H1 (cell line): ENCODE measurements at regions not wholly inside any gene's neighbourhood (a gene's known extent, or its start where the extent isn't known, plus 50 kb on each side); places are given as distances from the start of the nearest gene placed in this dataset.
A peak's percentile ranks its signal among the peaks of the same experiment; 100 is the strongest.

Source experiments
- CTCF ChIA-PET: fragments of 300-600 bp; sonication (Branson Sonifier 250); formaldehyde crosslinking; loops from one replicate; lab custom pipeline; 2021; ENCODE audit not compliant: partially characterized antibody; lab: Charles Lee
- POLR2A ChIA-PET: fragments of 300-600 bp; sonication (Branson Sonifier 250); formaldehyde crosslinking; loops from one replicate; lab custom pipeline; 2021; ENCODE audit warnings: inconsistent platforms; ENCODE audit not compliant: partially characterized antibody; lab: Charles Lee
- DNase-seq, 2 experiments: peaks; one replicate each; pipeline versions ENCODE4 v3.0.0 to v3.0.0-alpha.2; 2010 to 2022; ENCODE audit warnings: low spot score in 2 of 2, low read depth in 1 of 2, mixed read lengths in 1 of 2
- FAIRE-seq: peaks from 2 replicates; lab custom pipeline; 2011; peaks lifted over from hg19 to GRCh38; lab: Jason Lieb, UNC
- H2AFZ ChIP-seq: 2 replicates; pipeline ENCODE4 v1.8.1; 2012; ENCODE audit warnings: low read length, inconsistent platforms
- H2AK5ac ChIP-seq: 2 replicates; pipeline ENCODE4 v1.6.1; 2013; ENCODE audit warnings: low read depth, low read length
- H2BK120ac ChIP-seq: replicated peaks from 2 replicates; pipeline ENCODE3; 2013; ENCODE audit warnings: low read depth, low read length, inconsistent platforms
- H2BK12ac ChIP-seq: 2 replicates; pipeline ENCODE4 v1.6.1; 2013; ENCODE audit warnings: low read depth, low read length
- H2BK15ac ChIP-seq: 2 replicates; pipeline ENCODE4 v1.6.1; 2013; ENCODE audit warnings: low read length
- H2BK20ac ChIP-seq: 2 replicates; pipeline ENCODE4 v1.6.1; 2013; ENCODE audit warnings: low read length
- H2BK5ac ChIP-seq: 2 replicates; pipeline ENCODE4 v1.6.1; 2013; ENCODE audit warnings: low read depth, low read length
- H3K14ac ChIP-seq: 2 replicates; pipeline ENCODE4 v1.6.1; 2013; ENCODE audit warnings: inconsistent platforms; ENCODE audit not compliant: insufficient read length
- H3K18ac ChIP-seq: 2 replicates; pipeline ENCODE4 v1.6.1; 2013; ENCODE audit warnings: low read length; ENCODE audit errors: extremely low read depth
- H3K23ac ChIP-seq: 2 replicates; pipeline ENCODE4 v1.6.1; 2013; ENCODE audit warnings: inconsistent platforms; ENCODE audit not compliant: insufficient read length
- H3K23me2 ChIP-seq: 2 replicates; pipeline ENCODE4 v1.6.1; 2013; ENCODE audit warnings: low read depth, low read length
- H3K27ac ChIP-seq: 2 replicates; pipeline ENCODE4 v1.6.1; 2011; ENCODE audit warnings: low read depth, low read length, inconsistent platforms
- H3K27me3 ChIP-seq, 4 experiments: replicated peaks in 1 of 4; 1 replicate in 1 of 4; 2 replicates in 3 of 4; pipeline versions ENCODE4 v1.6.1 to v1.8.1; 2011 to 2013; ENCODE audit warnings: low read length in 3 of 4, mild to moderate bottlenecking in 3 of 4, inconsistent platforms in 2 of 4, mixed read lengths in 2 of 4, moderate library complexity in 1 of 4; ENCODE audit not compliant: control insufficient read depth in 3 of 4, insufficient read depth in 3 of 4; ENCODE audit errors: extremely low read depth in 1 of 4
- H3K36me3 ChIP-seq, 4 experiments: 2 replicates each; pipeline versions ENCODE4 v1.6.1 to v1.8.1; 2011 to 2013; ENCODE audit warnings: mild to moderate bottlenecking in 4 of 4, low read length in 3 of 4, moderate library complexity in 2 of 4, control low read depth in 1 of 4, inconsistent platforms in 1 of 4; ENCODE audit not compliant: insufficient read depth in 4 of 4, control insufficient read depth in 2 of 4
- H3K4ac ChIP-seq: replicated peaks from 2 replicates; pipeline ENCODE3; 2013; ENCODE audit warnings: low read length, low read depth, mixed read lengths, inconsistent platforms; ENCODE audit not compliant: insufficient read length
- H3K4me1 ChIP-seq, 4 experiments: replicated peaks in 1 of 4; 1 replicate in 1 of 4; 2 replicates in 3 of 4; pipeline versions ENCODE4 v1.6.1 to v1.8.1; 2011 to 2013; ENCODE audit warnings: low read length in 3 of 4, inconsistent platforms in 2 of 4, mixed read lengths in 1 of 4; ENCODE audit not compliant: insufficient read depth in 4 of 4, control insufficient read depth in 3 of 4
- H3K4me2 ChIP-seq, 2 experiments: 2 replicates each; pipeline versions ENCODE4 v1.6.1 to v1.8.1; 2011 to 2013; ENCODE audit warnings: low read depth in 2 of 2, low read length in 2 of 2, control low read depth in 1 of 2, inconsistent platforms in 1 of 2, mild to moderate bottlenecking in 1 of 2; ENCODE audit not compliant: insufficient read depth in 1 of 2
- H3K4me3 ChIP-seq, 4 experiments: fragments of 200-600, 300-600 bp in 1 of 4; sonication (generic), shearing (Covaris generic), sonication (Bioruptor Twin) in 1 of 4; 2 replicates each; pipeline versions ENCODE4 v1.5.1 to v1.8.1; 2011 to 2016; ENCODE audit warnings: low read length in 4 of 4, low read depth in 3 of 4, control low read depth in 2 of 4, inconsistent platforms in 2 of 4, mild to moderate bottlenecking in 2 of 4, mixed read lengths in 1 of 4, moderate library complexity in 1 of 4; ENCODE audit not compliant: insufficient read depth in 2 of 4; ENCODE audit errors: extremely low read depth in 1 of 4
- H3K56ac ChIP-seq: replicated peaks from 2 replicates; pipeline ENCODE3; 2013; ENCODE audit warnings: low read depth, mild to moderate bottlenecking, mixed read lengths, low read length, inconsistent platforms; ENCODE audit not compliant: insufficient read length
- H3K79me1 ChIP-seq: 2 replicates; pipeline ENCODE4 v1.6.1; 2013; ENCODE audit warnings: low read depth, low read length, control low read depth
- H3K79me2 ChIP-seq, 2 experiments: 2 replicates each; pipeline versions ENCODE4 v1.6.1 to v1.8.1; 2012 to 2013; ENCODE audit warnings: low read length in 2 of 2, mild to moderate bottlenecking in 2 of 2, inconsistent platforms in 1 of 2; ENCODE audit not compliant: insufficient read depth in 2 of 2, control insufficient read depth in 1 of 2
- H3K9ac ChIP-seq, 4 experiments: replicated peaks in 1 of 4; 1 replicate in 1 of 4; 2 replicates in 3 of 4; pipeline versions ENCODE4 v1.6.1 to v1.8.1; 2011 to 2013; ENCODE audit warnings: low read depth in 3 of 4, low read length in 3 of 4, control low read depth in 2 of 4, mild to moderate bottlenecking in 2 of 4, moderate library complexity in 2 of 4, inconsistent platforms in 1 of 4; ENCODE audit errors: extremely low read depth in 1 of 4
- H3K9me3 ChIP-seq, 2 experiments: 2 replicates each; pipeline versions ENCODE4 v1.6.1 to v1.8.1; 2012 to 2013; ENCODE audit warnings: mild to moderate bottlenecking in 2 of 2, moderate library complexity in 2 of 2, control low read depth in 1 of 2, inconsistent platforms in 1 of 2, low read depth in 1 of 2, low read length in 1 of 2, mixed read lengths in 1 of 2; ENCODE audit not compliant: insufficient read depth in 2 of 2
- H4K20me1 ChIP-seq, 2 experiments: replicated peaks in 1 of 2; 2 replicates each; pipeline versions ENCODE3 to v1.8.1; 2011 to 2013; ENCODE audit warnings: inconsistent platforms in 2 of 2, low read length in 2 of 2, mild to moderate bottlenecking in 1 of 2; ENCODE audit not compliant: insufficient read depth in 2 of 2, control insufficient read depth in 1 of 2
- H4K5ac ChIP-seq: 2 replicates; pipeline ENCODE4 v1.6.1; 2013; ENCODE audit warnings: low read length, low read depth, mixed read lengths, inconsistent platforms; ENCODE audit not compliant: insufficient read length
- H4K8ac ChIP-seq: 2 replicates; pipeline ENCODE4 v1.8.0; 2013; ENCODE audit warnings: mild to moderate bottlenecking, moderate library complexity, low read length, inconsistent platforms; ENCODE audit not compliant: insufficient read depth; ENCODE audit errors: extremely low read depth
- H4K91ac ChIP-seq: replicated peaks from 2 replicates; pipeline ENCODE3; 2013; ENCODE audit warnings: low read length, mixed read lengths, inconsistent platforms; ENCODE audit not compliant: insufficient read length
- CBX5 ChIP-seq: fragments of 300-800, 300-1000 bp; sonication (generic); IDR thresholded peaks from 2 replicates; pipeline ENCODE4 v1.7.1; 2016; ENCODE audit warnings: antibody characterized with exemption, low read length, low read depth
- GABPA ChIP-seq: IDR thresholded peaks from 2 replicates; pipeline ENCODE4 v1.6.1; 2011; ENCODE audit warnings: mild to moderate bottlenecking, low read length, moderate library complexity, borderline replicate concordance; ENCODE audit not compliant: insufficient read depth
- NANOG ChIP-seq: IDR thresholded peaks from 2 replicates; pipeline ENCODE4 v1.6.1; 2011; ENCODE audit warnings: low read length, low read depth, mild to moderate bottlenecking, inconsistent platforms; ENCODE audit not compliant: insufficient read depth, poor library complexity, severe bottlenecking
- RAD21 ChIP-seq, 2 experiments: IDR thresholded peaks in 1 of 2; conservative IDR thresholded peaks in 1 of 2; 2 replicates each; pipeline ENCODE4 v1.6.1; 2011; ENCODE audit warnings: low read depth in 2 of 2, low read length in 2 of 2, improper control_type of control experiment in 1 of 2, inconsistent platforms in 1 of 2, mild to moderate bottlenecking in 1 of 2, moderate library complexity in 1 of 2
- RNF2 ChIP-seq: fragments of 200-900, 300-1000 bp; sonication (generic); IDR thresholded peaks from 2 replicates; pipeline ENCODE4 v1.7.1; 2016; ENCODE audit warnings: borderline replicate concordance, low read depth, mild to moderate bottlenecking, antibody characterized with exemption, low read length; ENCODE audit not compliant: poor library complexity, severe bottlenecking; ENCODE audit errors: missing control alignments
- TAF1 ChIP-seq: IDR thresholded peaks from 2 replicates; pipeline ENCODE4 v1.6.1; 2011; ENCODE audit warnings: mild to moderate bottlenecking, low read depth, low read length
- WGBS, 2 experiments: shearing (Covaris generic) in 1 of 2; methylation state at CpG; one replicate each; pipeline versions ENCODE4 v1.1.6 to v1.1.7; 2013 to 2015; ENCODE audit warnings: low lambda C conversion rate in 2 of 2, mixed read lengths in 2 of 2, inconsistent platforms in 1 of 2, low coverage in 1 of 2, missing lambda C conversion rate in 1 of 2; ENCODE audit not compliant: insufficient replicate concordance in 2 of 2, insufficient coverage in 1 of 2, insufficient read length in 1 of 2; ENCODE audit errors: extremely low coverage in 1 of 2, missing lambda C conversion rate in 1 of 2; 5-methylcytosine and 5-hydroxymethylcytosine counted together

DNA sequence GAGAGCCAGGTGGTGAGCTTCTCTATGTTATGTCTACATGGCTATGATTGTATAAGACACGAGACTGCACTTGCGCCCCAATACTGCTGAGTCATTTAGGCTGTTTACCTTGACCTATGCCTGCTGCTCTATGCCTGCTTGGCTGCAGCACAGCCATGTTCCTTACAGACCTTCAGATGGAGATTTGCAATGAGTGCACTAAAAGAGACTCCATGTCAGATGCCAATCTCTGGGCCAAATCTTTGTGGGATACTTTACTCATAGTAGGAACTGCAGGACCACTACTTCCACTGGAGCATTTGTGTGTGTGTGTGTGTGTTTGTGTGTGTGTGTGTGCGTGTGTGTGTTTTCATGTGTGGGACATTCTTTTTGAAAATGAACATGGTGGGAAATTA lies 50.0 kb upstream of the KMT2E start:
- H3K23ac ChIP-seq = no peak overlapping the region
- no peak overlapping the region for H4K91ac ChIP-seq
- no peak overlapping the region for H4K5ac ChIP-seq
- ChIA-PET CTCF (no interaction called here), POLR2A (interaction anchor here (0.8 to 3.6 kb wide), 2 partner anchors 15 to 20 kb away, joined by 3 to 11 read pairs; no protein-coding TSS in a partner anchor)
- peaks cover 3 to 6% of the 10 kb centered on the region in 2 experiments; a peak in 2 of 4 replicates for H3K9me3 ChIP-seq
- H2BK12ac ChIP-seq = no peak overlapping the region
- no peak overlapping the region for H2BK120ac ChIP-seq
- no peak overlapping the region for H3K4me2 ChIP-seq
- no peak overlapping the region for H2AFZ ChIP-seq
- H2BK15ac ChIP-seq = no peak overlapping the region
- no peak overlapping the region for H3K27ac ChIP-seq
- H2AK5ac ChIP-seq = 0 out of 2 replicates have a peak overlapping the region, but pooled peaks have one; percentile 16
- H2BK5ac ChIP-seq = no peak overlapping the region
- no peak overlapping the region for H3K9ac ChIP-seq
- no peak overlapping the region for H4K8ac ChIP-seq
- H3K27me3 ChIP-seq = no peaks in the 10 kb centered on the region
- FAIRE-seq (no peak), DNase-seq (no peak)
- H3K79me1 ChIP-seq = no peaks in the 10 kb centered on the region
- no peak overlapping the region for H2BK20ac ChIP-seq
- WGBS, 2 experiments = 91% methylated on average over 3 of the region's 3 CpGs; no CpG with 5 or more reads in 1 of the 2 experiments
- H3K56ac ChIP-seq = no peak overlapping the region
- H3K23me2 ChIP-seq = no peaks in the 10 kb centered on the region
- TF ChIP-seq RAD21 (IDR thresholded peaks at IDR 0.05 in 1 of 2, conservative IDR thresholded peaks at IDR 0.05 in 1 of 2; ENCODE audit: low read depth in 2 of 2, low read length in 2 of 2) (no peak), RNF2 (no peak), CBX5 (no peak), TAF1 (no peak), GABPA (no peak), NANOG (no peak)
- no peaks in the 10 kb centered on the region for H3K79me2 ChIP-seq
- no peak overlapping the region for H3K4me3 ChIP-seq
- no peaks in the 10 kb centered on the region for H3K4me1 ChIP-seq
- no peaks in the 10 kb centered on the region for H4K20me1 ChIP-seq
- no peak overlapping the region for H3K14ac ChIP-seq
- H3K4ac ChIP-seq = no peak overlapping the region
- H3K18ac ChIP-seq = no peak overlapping the region
- no peaks in the 10 kb centered on the region for H3K36me3 ChIP-seq
